ENCODE measurements at regions not wholly inside any gene's neighbourhood (a gene's known extent, or its start where the extent isn't known, plus 50 kb on each side); places are given as distances from the start of the nearest gene placed in this dataset.

GRCh38 chr7:42854571-42855118 is 57.2 kb downstream of the C7orf25 start:
- CTCF ChIA-PET: no interaction called here
- intact Hi-C loops (cut with micrococcal nuclease): no loop called here
- no peak overlapping the region for H3K4me2 ChIP-seq (ENCODE audit: low read length)
- no peaks in the 10 kb centered on the region for H3K79me2 ChIP-seq (ENCODE audit: insufficient read depth, low read length)
- no peaks in the 10 kb centered on the region for H4K20me1 ChIP-seq (ENCODE audit: insufficient read depth)
- H3K4me3 ChIP-seq (replicated peaks in 1 of 2; ENCODE audit: low read depth in 1 of 2, low read length in 2 of 2): no peak overlapping the region
- DNase-seq (ENCODE audit: low read depth, low spot score) (no peak), ATAC-seq (no peak)
- no peaks in the 10 kb centered on the region for H3K4me1 ChIP-seq (ENCODE audit: control insufficient read depth in 1 of 2, insufficient read depth in 2 of 2, low read length in 2 of 2)
- H3K36me3 ChIP-seq (ENCODE audit: control insufficient read depth in 1 of 2, insufficient read depth in 2 of 2, low read length in 2 of 2): no peaks in the 10 kb centered on the region
- H3K27me3 ChIP-seq (ENCODE audit: insufficient read depth, low read length): peaks cover 18% of the 10 kb centered on the region
- POLR2A ChIA-PET: no interaction called here
- H3K27ac ChIP-seq (ENCODE audit: low read depth, low read length): no peak overlapping the region
- RAD21 ChIA-PET (ENCODE audit: low non-redundant PET in 1 of 2, low total read pairs in 2 of 2, uncharacterized antibody in 2 of 2, unreplicated experiment in 2 of 2): no interaction called here
- H2AFZ ChIP-seq (ENCODE audit: low read depth, low read length, poor library complexity, severe bottlenecking): no peak overlapping the region
- BruUV-seq (replicated peaks): no TSS peak
- H3K9ac ChIP-seq (ENCODE audit: low read length): no peak overlapping the region
- H3K9me2 ChIP-seq (ENCODE audit: insufficient read depth): no peaks in the 10 kb centered on the region
- no peak for TF ChIP-seq EZH2 (IDR thresholded peaks at IDR 0.05)
- TF ChIP-seq SRF (IDR thresholded peaks at IDR 0.05; ENCODE audit: low read depth): no peak
- TF ChIP-seq SP1 (IDR thresholded peaks at IDR 0.05; ENCODE audit: low read depth): no peak
- no peak for TF ChIP-seq ZNF274 (IDR thresholded peaks at IDR 0.05; ENCODE audit: low read depth, low read length)
- TF ChIP-seq SIN3A (IDR thresholded peaks at IDR 0.05; ENCODE audit: low read depth): no peak
- TF ChIP-seq TCF7L2 (IDR thresholded peaks at IDR 0.05; ENCODE audit: borderline replicate concordance, extremely low read depth, insufficient read depth, insufficient read length): no peak
- TF ChIP-seq, protein P1, sequence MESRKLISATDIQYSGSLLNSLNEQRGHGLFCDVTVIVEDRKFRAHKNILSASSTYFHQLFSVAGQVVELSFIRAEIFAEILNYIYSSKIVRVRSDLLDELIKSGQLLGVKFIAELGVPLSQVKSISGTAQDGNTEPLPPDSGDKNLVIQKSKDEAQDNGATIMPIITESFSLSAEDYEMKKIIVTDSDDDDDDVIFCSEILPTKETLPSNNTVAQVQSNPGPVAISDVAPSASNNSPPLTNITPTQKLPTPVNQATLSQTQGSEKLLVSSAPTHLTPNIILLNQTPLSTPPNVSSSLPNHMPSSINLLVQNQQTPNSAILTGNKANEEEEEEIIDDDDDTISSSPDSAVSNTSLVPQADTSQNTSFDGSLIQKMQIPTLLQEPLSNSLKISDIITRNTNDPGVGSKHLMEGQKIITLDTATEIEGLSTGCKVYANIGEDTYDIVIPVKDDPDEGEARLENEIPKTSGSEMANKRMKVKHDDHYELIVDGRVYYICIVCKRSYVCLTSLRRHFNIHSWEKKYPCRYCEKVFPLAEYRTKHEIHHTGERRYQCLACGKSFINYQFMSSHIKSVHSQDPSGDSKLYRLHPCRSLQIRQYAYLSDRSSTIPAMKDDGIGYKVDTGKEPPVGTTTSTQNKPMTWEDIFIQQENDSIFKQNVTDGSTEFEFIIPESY (IDR thresholded peaks at IDR 0.05; ENCODE audit: extremely low read depth, insufficient replicate concordance, low read length): no peak
- no peak for TF ChIP-seq CEBPB (IDR thresholded peaks at IDR 0.05; ENCODE audit: low read depth)
- TF ChIP-seq, protein P2, sequence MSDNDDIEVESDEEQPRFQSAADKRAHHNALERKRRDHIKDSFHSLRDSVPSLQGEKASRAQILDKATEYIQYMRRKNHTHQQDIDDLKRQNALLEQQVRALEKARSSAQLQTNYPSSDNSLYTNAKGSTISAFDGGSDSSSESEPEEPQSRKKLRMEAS (IDR thresholded peaks at IDR 0.05): no peak
- TF ChIP-seq, protein P3, sequence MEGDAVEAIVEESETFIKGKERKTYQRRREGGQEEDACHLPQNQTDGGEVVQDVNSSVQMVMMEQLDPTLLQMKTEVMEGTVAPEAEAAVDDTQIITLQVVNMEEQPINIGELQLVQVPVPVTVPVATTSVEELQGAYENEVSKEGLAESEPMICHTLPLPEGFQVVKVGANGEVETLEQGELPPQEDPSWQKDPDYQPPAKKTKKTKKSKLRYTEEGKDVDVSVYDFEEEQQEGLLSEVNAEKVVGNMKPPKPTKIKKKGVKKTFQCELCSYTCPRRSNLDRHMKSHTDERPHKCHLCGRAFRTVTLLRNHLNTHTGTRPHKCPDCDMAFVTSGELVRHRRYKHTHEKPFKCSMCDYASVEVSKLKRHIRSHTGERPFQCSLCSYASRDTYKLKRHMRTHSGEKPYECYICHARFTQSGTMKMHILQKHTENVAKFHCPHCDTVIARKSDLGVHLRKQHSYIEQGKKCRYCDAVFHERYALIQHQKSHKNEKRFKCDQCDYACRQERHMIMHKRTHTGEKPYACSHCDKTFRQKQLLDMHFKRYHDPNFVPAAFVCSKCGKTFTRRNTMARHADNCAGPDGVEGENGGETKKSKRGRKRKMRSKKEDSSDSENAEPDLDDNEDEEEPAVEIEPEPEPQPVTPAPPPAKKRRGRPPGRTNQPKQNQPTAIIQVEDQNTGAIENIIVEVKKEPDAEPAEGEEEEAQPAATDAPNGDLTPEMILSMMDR (IDR thresholded peaks at IDR 0.05 in 2 of 3, conservative IDR thresholded peaks at IDR 0.05 in 1 of 3; ENCODE audit: borderline replicate concordance in 1 of 3, insufficient read depth in 1 of 3, low read depth in 2 of 3, low read length in 2 of 3): no peak
- TF ChIP-seq CBX3 (IDR thresholded peaks at IDR 0.05; ENCODE audit: low read depth): no peak
- TF ChIP-seq EZH2phosphoT487 (IDR thresholded peaks at IDR 0.05; ENCODE audit: borderline replicate concordance): no peak
- H3K9me3 ChIP-seq (ENCODE audit: control insufficient read depth in 1 of 2, insufficient read depth in 1 of 2, low read depth in 1 of 2, low read length in 2 of 2): no peaks in the 10 kb centered on the region
